OCI-M1 (cell line): ENCODE measurements at regions not wholly inside any gene's neighbourhood (a gene's known extent, or its start where the extent isn't known, plus 50 kb on each side); places are given as distances from the start of the nearest gene placed in this dataset.

ENCODE experiments used
- DNase-seq: peaks from one replicate; lab custom pipeline; 2025; lab: John Stamatoyannopoulos, UW

- DNase-seq: no peak
Observed at GRCh38 chr5:175805256-175806011, 65.9 kb upstream of the CPLX2 start.

- DNase-seq: no peak
Observed at GRCh38 chr5:175808711-175809110, 62.7 kb upstream of the CPLX2 start.

GRCh38 chr5:175809531-175810121 is 61.8 kb upstream of the CPLX2 start:
- DNase-seq: no peak

- DNase-seq: no peak
Observed at GRCh38 chr5:175810457-175810856, 60.9 kb upstream of the CPLX2 start.

- no peak for DNase-seq
Observed at GRCh38 chr5:175811589-175811988, 59.8 kb upstream of the CPLX2 start.

- no peak for DNase-seq
Observed at GRCh38 chr5:175813943-175814630, 57.3 kb upstream of the CPLX2 start.

GRCh38 chr5:175814691-175815090 is 56.7 kb upstream of the CPLX2 start:
- peak; percentile 2 for DNase-seq

- DNase-seq: no peak
Observed at GRCh38 chr5:175815126-175815913, 56.1 kb upstream of the CPLX2 start.

- no peak for DNase-seq
Observed at GRCh38 chr5:175816348-175816747, 55.0 kb upstream of the CPLX2 start.

GRCh38 chr5:175819090-175819425 is 52.3 kb upstream of the CPLX2 start:
- DNase-seq: no peak

- DNase-seq: no peak
Observed at GRCh38 chr5:175820230-175820629, 51.1 kb upstream of the CPLX2 start.
